ENCODE measurements at regions not wholly inside any gene's neighbourhood (a gene's known extent, or its start where the extent isn't known, plus 50 kb on each side); places are given as distances from the start of the nearest gene placed in this dataset.

GRCh38 chr2:4094743-4095142 lies 391.4 kb downstream of the DCDC2C start:
- Histone ChIP-seq H3K9ac (no peak overlapping the region), H3F3A (ENCODE audit: insufficient read depth) (no peaks in the 10 kb centered on the region), H3K9me2 (ENCODE audit: insufficient read depth) (no peaks in the 10 kb centered on the region), H3K4me3 (no peak overlapping the region), H3K79me2 (ENCODE audit: insufficient read depth) (no peaks in the 10 kb centered on the region), H3K4me2 (ENCODE audit: unreplicated experiment) (no peak overlapping the region), H3K27me3 (replicated peaks; ENCODE audit: insufficient read depth) (no peaks in the 10 kb centered on the region), H4K20me1 (ENCODE audit: insufficient read depth) (no peaks in the 10 kb centered on the region), H3K9me3 (ENCODE audit: low read depth) (no peaks in the 10 kb centered on the region), H3K27ac (no peak overlapping the region), H3K4me1 (ENCODE audit: insufficient read depth) (no peaks in the 10 kb centered on the region), H3K36me3 (ENCODE audit: low read depth) (no peaks in the 10 kb centered on the region), H2AFZ (no peak overlapping the region)
- TF ChIP-seq EZH2phosphoT487 (IDR thresholded peaks at IDR 0.05; ENCODE audit: insufficient read depth, low read depth), result no peak
- no peak for TF ChIP-seq EZH2 (IDR thresholded peaks at IDR 0.05; ENCODE audit: insufficient read depth, poor library complexity, severe bottlenecking)
- in situ Hi-C loops (cut with MboI), result no loop called here
- 28 to 37% methylated on average over 8 of the region's 8 CpGs for WGBS, 2 experiments (ENCODE audit: low coverage in 1 of 2, low lambda C conversion rate in 2 of 2, missing lambda C conversion rate in 2 of 2)
- no peak for DNase-seq

- no peak for DNase-seq
- no peaks in the 10 kb centered on the region for H3K36me3 ChIP-seq (ENCODE audit: low read depth)
- no peaks in the 10 kb centered on the region for H3F3A ChIP-seq (ENCODE audit: insufficient read depth)
- no peak overlapping the region for H2AFZ ChIP-seq
- H4K20me1 ChIP-seq (ENCODE audit: insufficient read depth), result no peaks in the 10 kb centered on the region
- H3K79me2 ChIP-seq (ENCODE audit: insufficient read depth), result no peaks in the 10 kb centered on the region
- no peaks in the 10 kb centered on the region for H3K4me1 ChIP-seq (ENCODE audit: insufficient read depth)
- H3K27ac ChIP-seq, result no peak overlapping the region
- no peak for TF ChIP-seq EZH2 (IDR thresholded peaks at IDR 0.05; ENCODE audit: insufficient read depth, poor library complexity, severe bottlenecking)
- TF ChIP-seq EZH2phosphoT487 (IDR thresholded peaks at IDR 0.05; ENCODE audit: insufficient read depth, low read depth), result no peak
- H3K9me2 ChIP-seq (ENCODE audit: insufficient read depth), result no peaks in the 10 kb centered on the region
- H3K27me3 ChIP-seq (replicated peaks; ENCODE audit: insufficient read depth), result no peaks in the 10 kb centered on the region
- no peaks in the 10 kb centered on the region for H3K9me3 ChIP-seq (ENCODE audit: low read depth)
- no peak overlapping the region for H3K4me2 ChIP-seq (ENCODE audit: unreplicated experiment)
- H3K4me3 ChIP-seq, result no peak overlapping the region
- WGBS, 2 experiments (ENCODE audit: low coverage in 1 of 2, low lambda C conversion rate in 2 of 2, missing lambda C conversion rate in 2 of 2), result 30 to 31% methylated on average over 7 of the region's 7 CpGs
- in situ Hi-C loops (cut with MboI), result no loop called here
- no peak overlapping the region for H3K9ac ChIP-seq
These were observed 393.8 kb downstream of the DCDC2C start for GRCh38 chr2:4096978-4097766.

- TF ChIP-seq EZH2 (IDR thresholded peaks at IDR 0.05; ENCODE audit: insufficient read depth, poor library complexity, severe bottlenecking), result no peak
- TF ChIP-seq EZH2phosphoT487 (IDR thresholded peaks at IDR 0.05; ENCODE audit: insufficient read depth, low read depth), result no peak
- no peaks in the 10 kb centered on the region for H3K4me1 ChIP-seq (ENCODE audit: insufficient read depth)
- H3K79me2 ChIP-seq (ENCODE audit: insufficient read depth), result no peaks in the 10 kb centered on the region
- no peak for DNase-seq
- no peaks in the 10 kb centered on the region for H3K9me2 ChIP-seq (ENCODE audit: insufficient read depth)
- no peaks in the 10 kb centered on the region for H3K36me3 ChIP-seq (ENCODE audit: low read depth)
- H3K27ac ChIP-seq, result no peak overlapping the region
- no peaks in the 10 kb centered on the region for H3K9me3 ChIP-seq (ENCODE audit: low read depth)
- no peaks in the 10 kb centered on the region for H3F3A ChIP-seq (ENCODE audit: insufficient read depth)
- H3K4me3 ChIP-seq, result no peak overlapping the region
- H4K20me1 ChIP-seq (ENCODE audit: insufficient read depth), result no peaks in the 10 kb centered on the region
- H2AFZ ChIP-seq, result no peak overlapping the region
- no peaks in the 10 kb centered on the region for H3K27me3 ChIP-seq (replicated peaks; ENCODE audit: insufficient read depth)
- WGBS, 2 experiments (ENCODE audit: low coverage in 1 of 2, low lambda C conversion rate in 2 of 2, missing lambda C conversion rate in 2 of 2), result 1 to 6% methylated on average over 5 of the region's 5 CpGs
- in situ Hi-C loops (cut with MboI), result no loop called here
- no peak overlapping the region for H3K4me2 ChIP-seq (ENCODE audit: unreplicated experiment)
- H3K9ac ChIP-seq, result no peak overlapping the region
These were observed 394.8 kb downstream of the DCDC2C start for GRCh38 chr2:4098137-4098536.

- no peak overlapping the region for H3K4me3 ChIP-seq
- no peak overlapping the region for H3K9ac ChIP-seq
- no peak overlapping the region for H2AFZ ChIP-seq
- no peak for TF ChIP-seq EZH2phosphoT487 (IDR thresholded peaks at IDR 0.05; ENCODE audit: insufficient read depth, low read depth)
- H4K20me1 ChIP-seq (ENCODE audit: insufficient read depth), result no peaks in the 10 kb centered on the region
- H3K9me3 ChIP-seq (ENCODE audit: low read depth), result no peaks in the 10 kb centered on the region
- H3F3A ChIP-seq (ENCODE audit: insufficient read depth), result no peaks in the 10 kb centered on the region
- no peak for DNase-seq
- no peaks in the 10 kb centered on the region for H3K27me3 ChIP-seq (replicated peaks; ENCODE audit: insufficient read depth)
- H3K36me3 ChIP-seq (ENCODE audit: low read depth), result no peaks in the 10 kb centered on the region
- no peaks in the 10 kb centered on the region for H3K79me2 ChIP-seq (ENCODE audit: insufficient read depth)
- in situ Hi-C loops (cut with MboI), result no loop called here
- H3K4me1 ChIP-seq (ENCODE audit: insufficient read depth), result no peaks in the 10 kb centered on the region
- H3K4me2 ChIP-seq (ENCODE audit: unreplicated experiment), result no peak overlapping the region
- no peak overlapping the region for H3K27ac ChIP-seq
- 52 to 55% methylated on average over 2 of the region's 2 CpGs for WGBS, 2 experiments (ENCODE audit: low coverage in 1 of 2, low lambda C conversion rate in 2 of 2, missing lambda C conversion rate in 2 of 2)
- no peaks in the 10 kb centered on the region for H3K9me2 ChIP-seq (ENCODE audit: insufficient read depth)
These were observed 398.6 kb downstream of the DCDC2C start for GRCh38 chr2:4101936-4102335.

Data from GM23248 (cell line).